Mucosa of descending colon (tissue), 3 donors: ENCODE measurements at regions not wholly inside any gene's neighbourhood (a gene's known extent, or its start where the extent isn't known, plus 50 kb on each side); places are given as distances from the start of the nearest gene placed in this dataset.

ENCODE experiments used
- ATAC-seq: fragments of 200-7000 bp; cut with Tn5 transposase; one replicate; pipeline ENCODE4 v1.9.1; 2020; ENCODE audit warnings: mild to moderate bottlenecking, moderate library complexity
- DNase-seq, 3 donors: peaks; one replicate each; pipeline ENCODE4 v3.0.0-alpha.2; 2020
- H3K36me3 ChIP-seq: fragments of 200-600 bp; one replicate; pipeline ENCODE4 v1.8.0; 2021; ENCODE audit warnings: low read depth, mild to moderate bottlenecking
- H3K4me1 ChIP-seq: fragments of 200-600 bp; one replicate; pipeline ENCODE4 v1.8.0; 2021; ENCODE audit warnings: low read depth, mild to moderate bottlenecking
- H3K4me3 ChIP-seq: fragments of 200-600 bp; one replicate; pipeline ENCODE4 v1.8.0; 2021; ENCODE audit warnings: mild to moderate bottlenecking
- H3K9me3 ChIP-seq: fragments of 200-600 bp; one replicate; pipeline ENCODE4 v1.8.0; 2021; ENCODE audit warnings: mild to moderate bottlenecking
- intact Hi-C, 2 donors: fragments of 100-400 bp; cut with DNase I in 1 of 2; cut with micrococcal nuclease in 1 of 2; formaldehyde crosslinking; loops; one replicate each; pipeline versions ENCODE4 v1.11.0 to v1.11.1; 2022; cut with DNase I, micrococcal nuclease
- TF ChIP-seq, protein P1 (sequence below): fragments of 200-600 bp; IDR thresholded peaks from one replicate; pipeline ENCODE4 v1.8.0; 2022; ENCODE audit warnings: antibody characterized with exemption, mild to moderate bottlenecking
- donor health status: DM: no; HTN: no; CAD: no; lungs with moderate emphysema.
- donor health status: DM: no; HTN: no; CAD: no.
- donor health status: DM: no; HTN: yes; CAD: no.

DNA sequence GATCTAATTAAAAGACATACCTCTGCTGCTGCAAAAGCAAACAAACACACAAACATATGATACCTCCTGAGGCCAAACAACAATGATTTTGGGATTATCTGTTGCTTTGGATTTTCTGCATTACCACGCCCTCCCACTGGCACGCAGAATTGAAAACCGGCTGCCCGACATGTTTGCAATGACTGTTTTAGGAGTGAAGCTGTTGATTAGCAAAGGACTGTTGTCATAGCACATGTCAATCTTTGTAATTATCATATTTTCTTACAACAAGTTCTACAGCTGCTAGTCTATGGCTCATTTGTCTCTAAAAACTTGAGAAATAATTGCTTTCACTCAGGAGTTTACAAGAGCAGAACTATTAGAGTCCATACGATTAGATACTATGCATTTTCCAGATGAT lies 94.4 kb upstream of the MEIS1 start:
- Histone ChIP-seq H3K4me1 (no peaks in the 10 kb centered on the region), H3K4me3 (no peak overlapping the region), H3K36me3 (no peaks in the 10 kb centered on the region), H3K9me3 (no peaks in the 10 kb centered on the region)
- intact Hi-C loops = no loop called here
- TF ChIP-seq, protein P1, sequence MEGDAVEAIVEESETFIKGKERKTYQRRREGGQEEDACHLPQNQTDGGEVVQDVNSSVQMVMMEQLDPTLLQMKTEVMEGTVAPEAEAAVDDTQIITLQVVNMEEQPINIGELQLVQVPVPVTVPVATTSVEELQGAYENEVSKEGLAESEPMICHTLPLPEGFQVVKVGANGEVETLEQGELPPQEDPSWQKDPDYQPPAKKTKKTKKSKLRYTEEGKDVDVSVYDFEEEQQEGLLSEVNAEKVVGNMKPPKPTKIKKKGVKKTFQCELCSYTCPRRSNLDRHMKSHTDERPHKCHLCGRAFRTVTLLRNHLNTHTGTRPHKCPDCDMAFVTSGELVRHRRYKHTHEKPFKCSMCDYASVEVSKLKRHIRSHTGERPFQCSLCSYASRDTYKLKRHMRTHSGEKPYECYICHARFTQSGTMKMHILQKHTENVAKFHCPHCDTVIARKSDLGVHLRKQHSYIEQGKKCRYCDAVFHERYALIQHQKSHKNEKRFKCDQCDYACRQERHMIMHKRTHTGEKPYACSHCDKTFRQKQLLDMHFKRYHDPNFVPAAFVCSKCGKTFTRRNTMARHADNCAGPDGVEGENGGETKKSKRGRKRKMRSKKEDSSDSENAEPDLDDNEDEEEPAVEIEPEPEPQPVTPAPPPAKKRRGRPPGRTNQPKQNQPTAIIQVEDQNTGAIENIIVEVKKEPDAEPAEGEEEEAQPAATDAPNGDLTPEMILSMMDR = no peak
- ATAC-seq (no peak), DNase-seq (no peak)

DNA sequence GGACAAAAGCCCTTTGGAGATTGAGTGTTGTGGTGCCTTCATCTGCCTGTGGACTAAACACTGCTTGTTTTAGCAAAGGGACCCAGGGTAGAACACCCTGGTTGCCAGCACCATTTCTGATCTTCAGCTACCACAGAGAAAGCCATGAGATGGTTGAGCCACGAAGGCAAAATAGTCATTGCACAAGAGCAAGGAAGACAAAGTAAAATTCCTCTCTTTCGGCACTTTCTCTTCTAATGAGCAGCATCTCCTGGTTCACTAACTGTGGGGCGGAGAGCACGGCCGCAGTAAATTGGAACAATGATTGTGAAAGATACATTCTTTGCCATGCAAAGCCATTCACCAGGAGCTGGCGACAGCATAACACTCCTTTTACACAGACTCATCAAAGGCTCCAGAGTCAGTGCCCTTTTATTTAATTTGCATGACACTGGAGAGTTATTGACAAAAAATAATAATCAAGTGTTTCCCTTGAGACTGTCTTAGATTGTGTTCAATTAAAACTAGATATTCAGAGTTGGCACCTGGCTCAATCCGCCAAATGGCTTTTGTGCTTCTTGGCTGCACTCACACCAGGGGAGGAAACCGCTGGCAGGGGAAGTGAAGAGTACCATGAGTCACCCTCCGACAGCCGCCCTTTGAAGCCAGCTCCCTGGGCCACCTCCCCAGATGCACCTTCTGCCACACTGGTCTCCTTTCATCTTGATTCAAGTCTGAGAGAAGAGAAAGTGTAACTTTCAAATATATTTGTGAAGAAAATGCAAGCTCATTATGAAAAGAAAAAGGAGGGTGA lies 100.5 kb upstream of the MEIS1 start:
- no peak for ATAC-seq
- DNase-seq = no peak
- Histone ChIP-seq H3K4me3 (no peak overlapping the region), H3K4me1 (no peaks in the 10 kb centered on the region), H3K36me3 (no peaks in the 10 kb centered on the region), H3K9me3 (no peaks in the 10 kb centered on the region)
- intact Hi-C loops = no loop called here
- TF ChIP-seq, protein P1 = no peak

DNA sequence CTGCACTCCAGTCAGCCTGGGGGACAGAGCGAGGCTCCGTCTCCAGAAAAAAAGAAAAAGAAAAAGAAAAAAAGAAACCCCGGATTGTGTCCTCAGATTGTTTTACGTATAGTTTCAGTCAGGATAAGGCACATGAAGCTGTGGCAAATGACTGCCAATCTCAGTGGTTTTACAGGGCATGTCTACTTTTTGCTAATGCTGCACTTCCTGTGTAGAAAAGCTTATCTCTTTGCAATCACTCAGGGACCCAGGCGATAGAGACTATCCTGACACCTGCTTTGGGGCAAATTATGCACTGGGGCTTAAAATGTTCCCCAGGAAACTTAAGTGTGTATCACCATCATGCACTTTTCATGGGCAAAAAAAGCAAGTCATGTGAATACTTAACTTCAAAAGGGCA lies 103.7 kb upstream of the MEIS1 start:
- H3K4me1 ChIP-seq = no peaks in the 10 kb centered on the region
- no peaks in the 10 kb centered on the region for H3K9me3 ChIP-seq
- no peaks in the 10 kb centered on the region for H3K36me3 ChIP-seq
- intact Hi-C loops = no loop called here
- ATAC-seq = no peak
- no peak for DNase-seq
- no peak overlapping the region for H3K4me3 ChIP-seq
- TF ChIP-seq, protein P1 = no peak

DNA sequence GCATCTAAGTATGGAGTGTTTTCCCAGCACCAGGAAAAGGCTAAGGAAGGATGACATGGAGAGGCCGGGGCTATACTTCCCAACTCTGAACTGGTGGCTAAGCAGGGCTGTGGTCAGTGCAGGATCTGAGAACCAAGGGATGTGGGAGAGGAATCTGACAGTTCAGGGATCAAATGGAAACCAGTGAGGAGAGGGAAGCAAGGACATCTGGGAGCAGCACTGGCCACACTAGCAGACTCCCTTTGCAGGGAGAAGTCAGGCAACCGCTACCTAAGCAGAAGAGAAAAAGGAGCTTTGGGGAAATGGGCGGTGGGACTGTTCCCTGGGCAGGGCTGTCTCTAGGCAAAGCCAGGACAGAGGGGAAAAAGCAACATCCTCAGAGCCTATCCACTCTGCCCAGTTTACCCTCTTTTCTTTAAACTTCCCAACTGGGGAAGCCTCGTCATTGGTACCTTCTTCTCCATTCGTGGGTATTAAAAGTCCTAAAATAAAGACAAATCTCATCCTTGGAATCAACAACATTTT lies 105.8 kb upstream of the MEIS1 start:
- ATAC-seq (no peak), DNase-seq (no peak)
- H3K36me3 ChIP-seq = no peaks in the 10 kb centered on the region
- TF ChIP-seq, protein P1 = no peak
- intact Hi-C loops = no loop called here
- no peaks in the 10 kb centered on the region for H3K9me3 ChIP-seq
- no peaks in the 10 kb centered on the region for H3K4me1 ChIP-seq
- H3K4me3 ChIP-seq = no peak overlapping the region

DNA sequence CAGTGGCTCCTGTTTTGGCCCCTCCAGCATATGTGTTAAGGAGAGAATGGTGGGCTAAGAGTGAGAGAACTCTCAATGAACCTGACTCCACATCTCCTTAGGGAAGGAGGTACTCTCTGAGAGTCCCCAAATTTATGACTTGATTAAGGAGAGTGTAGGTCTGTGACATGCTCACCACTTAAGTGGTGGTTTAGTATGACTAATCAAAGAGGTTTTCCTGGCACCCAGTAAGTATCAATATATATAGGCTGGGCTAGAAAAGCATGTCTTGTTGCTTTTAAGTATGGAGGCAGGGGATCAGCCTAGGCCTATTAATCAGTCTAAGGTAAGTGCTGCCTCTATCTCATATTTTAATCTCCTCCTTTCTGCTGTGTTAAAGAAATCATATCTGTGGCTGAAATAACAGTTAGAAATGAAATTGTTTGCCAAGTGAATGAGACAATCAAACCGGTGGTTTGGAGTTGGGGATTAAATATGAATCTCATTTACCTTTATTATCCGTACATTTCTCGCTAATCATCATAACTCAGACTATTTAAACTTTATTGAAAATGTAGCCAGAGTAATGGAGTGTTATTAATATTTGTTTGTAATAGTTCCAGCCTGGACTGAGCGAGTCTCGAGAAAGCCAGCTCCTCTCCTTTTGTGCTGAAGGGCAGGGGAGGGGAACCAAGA lies 107.7 kb upstream of the MEIS1 start:
- no peak for DNase-seq
- ATAC-seq = no peak
- H3K36me3 ChIP-seq = no peaks in the 10 kb centered on the region
- H3K9me3 ChIP-seq = no peaks in the 10 kb centered on the region
- TF ChIP-seq, protein P1 = no peak
- H3K4me3 ChIP-seq = no peak overlapping the region
- no peaks in the 10 kb centered on the region for H3K4me1 ChIP-seq
- intact Hi-C loops = no loop called here
